WTC11 (cell line): ENCODE measurements at regions not wholly inside any gene's neighbourhood (a gene's known extent, or its start where the extent isn't known, plus 50 kb on each side); places are given as distances from the start of the nearest gene placed in this dataset.

Source experiments
- ATAC-seq: fragments of 200-7000 bp; cut with Tn5 transposase; 2 replicates; pipeline ENCODE4 v1.10.0; 2021; ENCODE audit warnings: mild to moderate bottlenecking, moderate library complexity
- CTCF ChIA-PET: fragments of 300-600 bp; sonication (Branson Sonifier 250); formaldehyde crosslinking; loops from one replicate; lab custom pipeline; 2021; ENCODE audit warnings: antibody characterized with exemption; lab: Charles Lee
- POLR2A ChIA-PET: fragments of 350-600 bp; sonication (Branson Sonifier 250); formaldehyde crosslinking; loops from one replicate; lab custom pipeline; 2021; ENCODE audit warnings: antibody characterized with exemption; lab: Charles Lee
- DNase-seq: peaks from one replicate; pipeline ENCODE4 v3.0.0; 2021; ENCODE audit warnings: low spot score
- H3K27ac Mint-ChIP-seq: 2 replicates; pipeline ENCODE4 v1.8.0; 2021; ENCODE audit warnings: mixed read lengths
- H3K27me3 Mint-ChIP-seq: 2 replicates; pipeline ENCODE4 v1.8.0; 2021; ENCODE audit warnings: low read depth, mild to moderate bottlenecking, moderate library complexity, mixed read lengths
- H3K36me3 Mint-ChIP-seq: 2 replicates; pipeline ENCODE4 v1.8.0; 2021; ENCODE audit warnings: mixed read lengths
- H3K4me1 Mint-ChIP-seq: 2 replicates; pipeline ENCODE4 v1.8.0; 2022; ENCODE audit warnings: mixed read lengths
- H3K4me3 Mint-ChIP-seq: 2 replicates; pipeline ENCODE4 v1.8.0; 2021; ENCODE audit warnings: mild to moderate bottlenecking, moderate library complexity, mixed read lengths
- H3K9me3 Mint-ChIP-seq: 2 replicates; pipeline ENCODE4 v1.8.0; 2021; ENCODE audit warnings: mixed read lengths
- ATF1 ChIP-seq: sonication (generic); formaldehyde crosslinking; IDR thresholded peaks from 2 replicates; pipeline ENCODE4 v1.8.1; 2023; ENCODE audit warnings: mild to moderate bottlenecking, moderate library complexity, missing genetic modification reagents
- HMGA2 ChIP-seq: fragments of 250-450 bp; sonication (Bioruptor Pico); IDR thresholded peaks from 2 replicates; pipeline ENCODE4 v1.4.0; 2021; ENCODE audit warnings: mild to moderate bottlenecking, moderate library complexity
- JAZF1 ChIP-seq: fragments of 250-450 bp; sonication (Bioruptor Pico); IDR thresholded peaks from 2 replicates; pipeline ENCODE4 v1.9.0; 2021; ENCODE audit warnings: moderate library complexity, mild to moderate bottlenecking, inconsistent platforms
- MXD4 ChIP-seq: fragments of 250-450 bp; sonication (Bioruptor Pico); IDR thresholded peaks from 2 replicates; pipeline ENCODE4 v1.8.0; 2021; ENCODE audit warnings: mild to moderate bottlenecking, moderate library complexity, borderline replicate concordance
- NFATC4 ChIP-seq: fragments of 250-450 bp; sonication (Bioruptor Pico); IDR thresholded peaks from 2 replicates; pipeline ENCODE4 v1.9.0; 2021; ENCODE audit warnings: mild to moderate bottlenecking
- NR2C2 ChIP-seq: sonication (generic); formaldehyde crosslinking; IDR thresholded peaks from 2 replicates; pipeline ENCODE4 v1.8.0; 2022; ENCODE audit warnings: mild to moderate bottlenecking, missing genetic modification reagents
- NR3C1 ChIP-seq: sonication (generic); formaldehyde crosslinking; conservative IDR thresholded peaks from 2 replicates; pipeline ENCODE4 v1.8.1; 2023; ENCODE audit warnings: low read depth, mild to moderate bottlenecking, missing genetic modification reagents
- OVOL2 ChIP-seq: fragments of 250-450 bp; sonication (Bioruptor Pico); IDR thresholded peaks from 2 replicates; pipeline ENCODE4 v1.9.0; 2021; ENCODE audit warnings: mild to moderate bottlenecking, borderline replicate concordance
- SP1 ChIP-seq: sonication (generic); formaldehyde crosslinking; conservative IDR thresholded peaks from 2 replicates; pipeline ENCODE4 v1.8.1; 2022; ENCODE audit warnings: missing genetic modification reagents
- TCF7 ChIP-seq: sonication (generic); formaldehyde crosslinking; IDR thresholded peaks from 2 replicates; pipeline ENCODE4 v1.8.0; 2022; ENCODE audit warnings: mild to moderate bottlenecking, low read depth, missing genetic modification reagents, moderate library complexity
- TP53 ChIP-seq: sonication (generic); formaldehyde crosslinking; IDR thresholded peaks from 2 replicates; pipeline ENCODE4 v1.8.1; 2023; ENCODE audit warnings: mild to moderate bottlenecking, missing genetic modification reagents
- ZNF138 ChIP-seq: sonication (generic); formaldehyde crosslinking; conservative IDR thresholded peaks from 2 replicates; pipeline ENCODE4 v1.8.1; 2022; ENCODE audit warnings: mild to moderate bottlenecking, moderate library complexity, missing genetic modification reagents
- ZNF423 ChIP-seq: fragments of 250-450 bp; sonication (Bioruptor Pico); IDR thresholded peaks from 2 replicates; pipeline ENCODE4 v2.1.2; 2022; ENCODE audit warnings: mild to moderate bottlenecking, moderate library complexity
- TF ChIP-seq, protein P1 (sequence below): sonication (generic); formaldehyde crosslinking; IDR thresholded peaks from 2 replicates; pipeline ENCODE4 v1.8.1; 2023; ENCODE audit warnings: mild to moderate bottlenecking, missing genetic modification reagents
- TF ChIP-seq, protein P2 (sequence below): sonication (generic); formaldehyde crosslinking; IDR thresholded peaks from 2 replicates; pipeline ENCODE4 v1.8.0; 2022; ENCODE audit warnings: mild to moderate bottlenecking, missing genetic modification reagents
- TF ChIP-seq, protein P3 (sequence below): sonication (generic); formaldehyde crosslinking; IDR thresholded peaks from 2 replicates; pipeline ENCODE4 v1.8.1; 2023; ENCODE audit warnings: mild to moderate bottlenecking, missing genetic modification reagents, moderate library complexity
- TF ChIP-seq, protein P4 (sequence below): sonication (generic); formaldehyde crosslinking; conservative IDR thresholded peaks from 2 replicates; pipeline ENCODE4 v1.8.1; 2023; ENCODE audit warnings: mild to moderate bottlenecking, low read depth, missing genetic modification reagents, moderate library complexity
- TF ChIP-seq, protein P5 (sequence below): sonication (generic); formaldehyde crosslinking; IDR thresholded peaks from 2 replicates; pipeline ENCODE4 v1.8.1; 2022; ENCODE audit warnings: missing genetic modification reagents, borderline replicate concordance
- TF ChIP-seq, protein P6 (sequence below): sonication (generic); formaldehyde crosslinking; IDR thresholded peaks from 2 replicates; pipeline ENCODE4 v1.8.1; 2022; ENCODE audit warnings: mild to moderate bottlenecking, moderate library complexity, missing genetic modification reagents
- TF ChIP-seq, protein P7 (sequence below): sonication (generic); formaldehyde crosslinking; IDR thresholded peaks from 2 replicates; pipeline ENCODE4 v1.8.0; 2022; ENCODE audit warnings: mild to moderate bottlenecking, missing genetic modification reagents

DNA sequence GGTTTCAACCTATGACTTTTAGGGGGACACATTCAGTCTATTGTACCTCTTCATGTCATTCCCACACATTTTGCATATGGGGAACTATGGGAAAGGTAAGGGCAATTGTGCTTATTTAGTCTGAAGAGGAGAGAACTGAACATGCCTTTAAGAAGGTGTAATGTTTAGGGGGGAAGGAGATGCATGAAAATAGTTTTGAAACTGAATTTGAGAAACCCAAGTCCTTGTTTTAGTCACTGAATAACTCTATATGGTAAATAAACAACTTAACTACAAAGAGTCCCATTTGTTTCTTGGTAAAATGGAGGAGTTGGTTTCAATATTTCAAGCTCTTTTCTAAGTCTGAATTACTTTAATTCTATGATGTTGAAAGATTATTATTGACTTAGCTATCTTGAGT lies 166.1 kb downstream of the DNAJB9 start:
- ATAC-seq (no peak), DNase-seq (no peak)
- H3K27ac Mint-ChIP-seq, result no peak overlapping the region
- no peaks in the 10 kb centered on the region for H3K27me3 Mint-ChIP-seq
- no peaks in the 10 kb centered on the region for H3K36me3 Mint-ChIP-seq
- peaks cover 6% of the 10 kb centered on the region; the same call in 1 of the 2 replicates for H3K9me3 Mint-ChIP-seq
- ChIA-PET POLR2A (no interaction called here), CTCF (no interaction called here)
- H3K4me1 Mint-ChIP-seq, result peaks cover 16% of the 10 kb centered on the region
- no peak overlapping the region for H3K4me3 Mint-ChIP-seq
- TF ChIP-seq NR2C2 (CRISPR knock-in tag), result no peak
- TF ChIP-seq TP53 (CRISPR knock-in tag), result no peak
- no peak for TF ChIP-seq HMGA2 (CRISPR knock-in tag)
- TF ChIP-seq ZNF423 (CRISPR knock-in tag), result no peak
- no peak for TF ChIP-seq JAZF1 (CRISPR knock-in tag)
- TF ChIP-seq, protein P1, sequence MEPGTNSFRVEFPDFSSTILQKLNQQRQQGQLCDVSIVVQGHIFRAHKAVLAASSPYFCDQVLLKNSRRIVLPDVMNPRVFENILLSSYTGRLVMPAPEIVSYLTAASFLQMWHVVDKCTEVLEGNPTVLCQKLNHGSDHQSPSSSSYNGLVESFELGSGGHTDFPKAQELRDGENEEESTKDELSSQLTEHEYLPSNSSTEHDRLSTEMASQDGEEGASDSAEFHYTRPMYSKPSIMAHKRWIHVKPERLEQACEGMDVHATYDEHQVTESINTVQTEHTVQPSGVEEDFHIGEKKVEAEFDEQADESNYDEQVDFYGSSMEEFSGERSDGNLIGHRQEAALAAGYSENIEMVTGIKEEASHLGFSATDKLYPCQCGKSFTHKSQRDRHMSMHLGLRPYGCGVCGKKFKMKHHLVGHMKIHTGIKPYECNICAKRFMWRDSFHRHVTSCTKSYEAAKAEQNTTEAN (CRISPR knock-in tag), result no peak
- TF ChIP-seq NFATC4 (CRISPR knock-in tag), result no peak
- TF ChIP-seq, protein P2, sequence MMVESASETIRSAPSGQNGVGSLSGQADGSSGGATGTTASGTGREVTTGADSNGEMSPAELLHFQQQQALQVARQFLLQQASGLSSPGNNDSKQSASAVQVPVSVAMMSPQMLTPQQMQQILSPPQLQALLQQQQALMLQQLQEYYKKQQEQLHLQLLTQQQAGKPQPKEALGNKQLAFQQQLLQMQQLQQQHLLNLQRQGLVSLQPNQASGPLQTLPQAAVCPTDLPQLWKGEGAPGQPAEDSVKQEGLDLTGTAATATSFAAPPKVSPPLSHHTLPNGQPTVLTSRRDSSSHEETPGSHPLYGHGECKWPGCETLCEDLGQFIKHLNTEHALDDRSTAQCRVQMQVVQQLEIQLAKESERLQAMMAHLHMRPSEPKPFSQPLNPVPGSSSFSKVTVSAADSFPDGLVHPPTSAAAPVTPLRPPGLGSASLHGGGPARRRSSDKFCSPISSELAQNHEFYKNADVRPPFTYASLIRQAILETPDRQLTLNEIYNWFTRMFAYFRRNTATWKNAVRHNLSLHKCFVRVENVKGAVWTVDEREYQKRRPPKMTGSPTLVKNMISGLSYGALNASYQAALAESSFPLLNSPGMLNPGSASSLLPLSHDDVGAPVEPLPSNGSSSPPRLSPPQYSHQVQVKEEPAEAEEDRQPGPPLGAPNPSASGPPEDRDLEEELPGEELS (CRISPR knock-in tag), result no peak
- no peak for TF ChIP-seq ZNF138 (CRISPR knock-in tag)
- no peak for TF ChIP-seq NR3C1 (CRISPR knock-in tag)
- no peak for TF ChIP-seq TCF7 (CRISPR knock-in tag)
- TF ChIP-seq, protein P3, sequence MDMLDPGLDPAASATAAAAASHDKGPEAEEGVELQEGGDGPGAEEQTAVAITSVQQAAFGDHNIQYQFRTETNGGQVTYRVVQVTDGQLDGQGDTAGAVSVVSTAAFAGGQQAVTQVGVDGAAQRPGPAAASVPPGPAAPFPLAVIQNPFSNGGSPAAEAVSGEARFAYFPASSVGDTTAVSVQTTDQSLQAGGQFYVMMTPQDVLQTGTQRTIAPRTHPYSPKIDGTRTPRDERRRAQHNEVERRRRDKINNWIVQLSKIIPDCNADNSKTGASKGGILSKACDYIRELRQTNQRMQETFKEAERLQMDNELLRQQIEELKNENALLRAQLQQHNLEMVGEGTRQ (CRISPR knock-in tag), result no peak
- TF ChIP-seq, protein P4, sequence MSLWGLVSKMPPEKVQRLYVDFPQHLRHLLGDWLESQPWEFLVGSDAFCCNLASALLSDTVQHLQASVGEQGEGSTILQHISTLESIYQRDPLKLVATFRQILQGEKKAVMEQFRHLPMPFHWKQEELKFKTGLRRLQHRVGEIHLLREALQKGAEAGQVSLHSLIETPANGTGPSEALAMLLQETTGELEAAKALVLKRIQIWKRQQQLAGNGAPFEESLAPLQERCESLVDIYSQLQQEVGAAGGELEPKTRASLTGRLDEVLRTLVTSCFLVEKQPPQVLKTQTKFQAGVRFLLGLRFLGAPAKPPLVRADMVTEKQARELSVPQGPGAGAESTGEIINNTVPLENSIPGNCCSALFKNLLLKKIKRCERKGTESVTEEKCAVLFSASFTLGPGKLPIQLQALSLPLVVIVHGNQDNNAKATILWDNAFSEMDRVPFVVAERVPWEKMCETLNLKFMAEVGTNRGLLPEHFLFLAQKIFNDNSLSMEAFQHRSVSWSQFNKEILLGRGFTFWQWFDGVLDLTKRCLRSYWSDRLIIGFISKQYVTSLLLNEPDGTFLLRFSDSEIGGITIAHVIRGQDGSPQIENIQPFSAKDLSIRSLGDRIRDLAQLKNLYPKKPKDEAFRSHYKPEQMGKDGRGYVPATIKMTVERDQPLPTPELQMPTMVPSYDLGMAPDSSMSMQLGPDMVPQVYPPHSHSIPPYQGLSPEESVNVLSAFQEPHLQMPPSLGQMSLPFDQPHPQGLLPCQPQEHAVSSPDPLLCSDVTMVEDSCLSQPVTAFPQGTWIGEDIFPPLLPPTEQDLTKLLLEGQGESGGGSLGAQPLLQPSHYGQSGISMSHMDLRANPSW (CRISPR knock-in tag), result no peak
- no peak for TF ChIP-seq ATF1
- TF ChIP-seq, protein P5, sequence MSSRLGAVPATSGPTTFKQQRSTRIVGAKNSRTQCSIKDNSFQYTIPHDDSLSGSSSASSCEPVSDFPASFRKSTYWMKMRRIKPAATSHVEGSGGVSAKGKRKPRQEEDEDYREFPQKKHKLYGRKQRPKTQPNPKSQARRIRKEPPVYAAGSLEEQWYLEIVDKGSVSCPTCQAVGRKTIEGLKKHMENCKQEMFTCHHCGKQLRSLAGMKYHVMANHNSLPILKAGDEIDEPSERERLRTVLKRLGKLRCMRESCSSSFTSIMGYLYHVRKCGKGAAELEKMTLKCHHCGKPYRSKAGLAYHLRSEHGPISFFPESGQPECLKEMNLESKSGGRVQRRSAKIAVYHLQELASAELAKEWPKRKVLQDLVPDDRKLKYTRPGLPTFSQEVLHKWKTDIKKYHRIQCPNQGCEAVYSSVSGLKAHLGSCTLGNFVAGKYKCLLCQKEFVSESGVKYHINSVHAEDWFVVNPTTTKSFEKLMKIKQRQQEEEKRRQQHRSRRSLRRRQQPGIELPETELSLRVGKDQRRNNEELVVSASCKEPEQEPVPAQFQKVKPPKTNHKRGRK (CRISPR knock-in tag), result no peak
- TF ChIP-seq, protein P6, sequence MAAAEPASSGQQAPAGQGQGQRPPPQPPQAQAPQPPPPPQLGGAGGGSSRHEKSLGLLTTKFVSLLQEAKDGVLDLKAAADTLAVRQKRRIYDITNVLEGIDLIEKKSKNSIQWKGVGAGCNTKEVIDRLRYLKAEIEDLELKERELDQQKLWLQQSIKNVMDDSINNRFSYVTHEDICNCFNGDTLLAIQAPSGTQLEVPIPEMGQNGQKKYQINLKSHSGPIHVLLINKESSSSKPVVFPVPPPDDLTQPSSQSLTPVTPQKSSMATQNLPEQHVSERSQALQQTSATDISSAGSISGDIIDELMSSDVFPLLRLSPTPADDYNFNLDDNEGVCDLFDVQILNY (CRISPR knock-in tag), result no peak
- TF ChIP-seq, protein P7, sequence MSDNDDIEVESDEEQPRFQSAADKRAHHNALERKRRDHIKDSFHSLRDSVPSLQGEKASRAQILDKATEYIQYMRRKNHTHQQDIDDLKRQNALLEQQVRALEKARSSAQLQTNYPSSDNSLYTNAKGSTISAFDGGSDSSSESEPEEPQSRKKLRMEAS (CRISPR knock-in tag), result no peak
- no peak for TF ChIP-seq MXD4 (CRISPR knock-in tag)
- TF ChIP-seq SP1 (CRISPR knock-in tag), result no peak
- no peak for TF ChIP-seq OVOL2 (CRISPR knock-in tag)
